ENCODE measurements at regions not wholly inside any gene's neighbourhood (a gene's known extent, or its start where the extent isn't known, plus 50 kb on each side); places are given as distances from the start of the nearest gene placed in this dataset.

- TF ChIP-seq, protein P1, sequence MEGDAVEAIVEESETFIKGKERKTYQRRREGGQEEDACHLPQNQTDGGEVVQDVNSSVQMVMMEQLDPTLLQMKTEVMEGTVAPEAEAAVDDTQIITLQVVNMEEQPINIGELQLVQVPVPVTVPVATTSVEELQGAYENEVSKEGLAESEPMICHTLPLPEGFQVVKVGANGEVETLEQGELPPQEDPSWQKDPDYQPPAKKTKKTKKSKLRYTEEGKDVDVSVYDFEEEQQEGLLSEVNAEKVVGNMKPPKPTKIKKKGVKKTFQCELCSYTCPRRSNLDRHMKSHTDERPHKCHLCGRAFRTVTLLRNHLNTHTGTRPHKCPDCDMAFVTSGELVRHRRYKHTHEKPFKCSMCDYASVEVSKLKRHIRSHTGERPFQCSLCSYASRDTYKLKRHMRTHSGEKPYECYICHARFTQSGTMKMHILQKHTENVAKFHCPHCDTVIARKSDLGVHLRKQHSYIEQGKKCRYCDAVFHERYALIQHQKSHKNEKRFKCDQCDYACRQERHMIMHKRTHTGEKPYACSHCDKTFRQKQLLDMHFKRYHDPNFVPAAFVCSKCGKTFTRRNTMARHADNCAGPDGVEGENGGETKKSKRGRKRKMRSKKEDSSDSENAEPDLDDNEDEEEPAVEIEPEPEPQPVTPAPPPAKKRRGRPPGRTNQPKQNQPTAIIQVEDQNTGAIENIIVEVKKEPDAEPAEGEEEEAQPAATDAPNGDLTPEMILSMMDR (conservative IDR thresholded peaks at IDR 0.05 in 1 of 2, IDR thresholded peaks at IDR 0.05 in 1 of 2; ENCODE audit: low read depth in 1 of 2, low read length in 2 of 2), result no peak
- TF ChIP-seq EZH2 (IDR thresholded peaks at IDR 0.05; ENCODE audit: low read length, missing control alignments), result no peak
Measured at GRCh38 chr12:75571656-75572205, 60.3 kb upstream of the KRR1 start.
